Endothelial cell of umbilical vein (primary cell): ENCODE measurements at regions not wholly inside any gene's neighbourhood (a gene's known extent, or its start where the extent isn't known, plus 50 kb on each side); places are given as distances from the start of the nearest gene placed in this dataset.

ENCODE experiments used
- BruUV-seq: library from RNA; stranded (reverse); fragments of 400-500 nt; replicated peaks from 2 replicates; lab custom pipeline; 2021; lab: Mats Ljungman, UMichigan
- CTCF ChIA-PET: fragments of 300-600, 350-600 bp; sonication (Branson Sonifier 250); formaldehyde crosslinking; loops from one replicate; lab custom pipeline; 2021; ENCODE audit warnings: antibody characterized with exemption, inconsistent platforms; lab: Charles Lee
- POLR2A ChIA-PET: fragments of 300-600, 350-600 bp; sonication (Branson Sonifier 250); formaldehyde crosslinking; loops from one replicate; lab custom pipeline; 2021; ENCODE audit warnings: antibody characterized with exemption, inconsistent platforms; lab: Charles Lee
- DNase-seq: peaks from one replicate; pipeline ENCODE4 v3.0.0-alpha.2; 2011; ENCODE audit warnings: low read depth, low spot score
- FAIRE-seq: peaks from 2 replicates; lab custom pipeline; 2011; peaks lifted over from hg19 to GRCh38; lab: Jason Lieb, UNC
- H2AFZ ChIP-seq: 2 replicates; pipeline ENCODE4 v1.6.0; 2012; ENCODE audit warnings: low read depth, low read length, control low read depth, inconsistent platforms
- H3K27ac ChIP-seq: 2 replicates; pipeline ENCODE4 v1.5.1; 2011; ENCODE audit warnings: low read depth, mild to moderate bottlenecking, control low read depth, low read length, moderate library complexity; ENCODE audit not compliant: insufficient read depth
- H3K27me3 ChIP-seq, 2 experiments: 2 replicates each; pipeline versions ENCODE4 v1.6.0 to v1.6.1; 2011; ENCODE audit warnings: low read length in 2 of 2, mixed read lengths in 1 of 2; ENCODE audit not compliant: control insufficient read depth in 2 of 2, insufficient read depth in 2 of 2
- H3K36me3 ChIP-seq, 2 experiments: 2 replicates in 1 of 2; 3 replicates in 1 of 2; pipeline ENCODE4 v1.5.1; 2011; ENCODE audit warnings: low read length in 2 of 2, mild to moderate bottlenecking in 1 of 2, moderate library complexity in 1 of 2; ENCODE audit not compliant: control insufficient read depth in 2 of 2, insufficient read depth in 2 of 2; ENCODE audit errors: extremely low read depth in 1 of 2
- H3K4me1 ChIP-seq: 3 replicates; pipeline ENCODE4 v1.5.1; 2011; ENCODE audit warnings: mild to moderate bottlenecking, low read length; ENCODE audit not compliant: control insufficient read depth, insufficient read depth; ENCODE audit errors: extremely low read depth
- H3K4me2 ChIP-seq: 2 replicates; pipeline ENCODE4 v1.6.1; 2011; ENCODE audit warnings: low read length, control low read depth, mixed read lengths; ENCODE audit not compliant: insufficient read depth
- H3K4me3 ChIP-seq, 3 experiments: fragments of 200-600 bp in 1 of 3; sonication (generic), shearing (Covaris generic) in 1 of 3; replicated peaks in 1 of 3; 2 replicates each; pipeline ENCODE4 v1.5.1; 2011 to 2016; ENCODE audit warnings: control low read depth in 3 of 3, low read length in 3 of 3, mild to moderate bottlenecking in 2 of 3, inconsistent platforms in 1 of 3, low read depth in 1 of 3, moderate library complexity in 1 of 3; ENCODE audit not compliant: insufficient read depth in 1 of 3
- H3K79me2 ChIP-seq: 2 replicates; pipeline ENCODE4 v1.6.0; 2012; ENCODE audit warnings: low read length, inconsistent platforms; ENCODE audit not compliant: control insufficient read depth, insufficient read depth
- H3K9ac ChIP-seq: replicated peaks from 2 replicates; pipeline ENCODE3; 2011; ENCODE audit warnings: low read length, control low read depth; ENCODE audit not compliant: insufficient read depth; ENCODE audit errors: extremely low read depth
- H3K9me1 ChIP-seq: replicated peaks from 3 replicates; pipeline ENCODE4 v1.6.0; 2011; ENCODE audit warnings: mild to moderate bottlenecking, low read length; ENCODE audit not compliant: control insufficient read depth, insufficient read depth; ENCODE audit errors: extremely low read depth
- H3K9me3 ChIP-seq: replicated peaks from 2 replicates; pipeline ENCODE4 v1.5.1; 2012; ENCODE audit warnings: low read length, inconsistent platforms; ENCODE audit not compliant: control insufficient read depth, insufficient read depth
- H4K20me1 ChIP-seq: replicated peaks from 2 replicates; pipeline ENCODE3; 2011; ENCODE audit warnings: mild to moderate bottlenecking, low read length; ENCODE audit not compliant: control insufficient read depth, insufficient read depth; ENCODE audit errors: extremely low read depth
- CTCF ChIP-seq, 2 donors: IDR thresholded peaks; 1 replicate in 1 of 2; 2 replicates in 1 of 2; pipeline ENCODE4 v1.5.1; 2011; ENCODE audit warnings: low read length in 2 of 2, mild to moderate bottlenecking in 2 of 2, moderate library complexity in 2 of 2, control low read depth in 1 of 2, inconsistent platforms in 1 of 2, low read depth in 1 of 2; ENCODE audit not compliant: insufficient read depth in 1 of 2; ENCODE audit errors: extremely low read depth in 1 of 2
- EZH2 ChIP-seq: IDR thresholded peaks from 2 replicates; pipeline ENCODE4 v1.6.1; 2012; ENCODE audit warnings: borderline replicate concordance, low read depth, mild to moderate bottlenecking, moderate library complexity, low read length, inconsistent platforms; ENCODE audit not compliant: severe bottlenecking
- FOS ChIP-seq: IDR thresholded peaks from 2 replicates; pipeline ENCODE4 v1.6.1; 2011; ENCODE audit warnings: mild to moderate bottlenecking, low read length, moderate library complexity, borderline replicate concordance; ENCODE audit not compliant: insufficient read depth
- GATA2 ChIP-seq: IDR thresholded peaks from 2 replicates; pipeline ENCODE4 v1.7.0; 2011; ENCODE audit warnings: low read depth, mild to moderate bottlenecking, moderate library complexity, mixed read lengths, low read length; ENCODE audit not compliant: insufficient read length, insufficient read depth
- JUN ChIP-seq: IDR thresholded peaks from 2 replicates; pipeline ENCODE4 v1.6.1; 2011; ENCODE audit warnings: borderline replicate concordance, low read depth; ENCODE audit not compliant: insufficient read length, insufficient read depth
- MYC ChIP-seq: IDR thresholded peaks from one replicate; pipeline ENCODE4 v1.6.1; 2011; ENCODE audit warnings: mild to moderate bottlenecking, low read depth, low read length
- POLR2A ChIP-seq: IDR thresholded peaks from 2 replicates; pipeline ENCODE4 v1.6.1; 2012; ENCODE audit warnings: low read depth, mild to moderate bottlenecking, control low read depth, low read length
- POLR2AphosphoS5 ChIP-seq: IDR thresholded peaks from 2 replicates; pipeline ENCODE4 v1.6.1; 2012; ENCODE audit warnings: low read depth, mild to moderate bottlenecking, control low read depth, low read length, moderate library complexity; ENCODE audit not compliant: insufficient read depth
- dilution Hi-C: fragments of 300-500 bp; cut with MboI; formaldehyde crosslinking; loops from one replicate; pipeline ENCODE4 v1.15.0; 2019; ENCODE audit warnings: low sequenced_read_pairs; ENCODE audit not compliant: extremely low pct_ligation_motif_present
- intact Hi-C: fragments of 100-400 bp; cut with micrococcal nuclease; formaldehyde crosslinking; loops from one replicate; pipeline ENCODE4 v1.10.0; 2022
- TF ChIP-seq, protein P1 (sequence below): IDR thresholded peaks from 2 replicates; pipeline ENCODE4 v1.6.1; 2011; ENCODE audit not compliant: insufficient read depth, insufficient read length

- TF ChIP-seq GATA2, result no peak
- TF ChIP-seq JUN, result peak; percentile 33
- no peak for TF ChIP-seq MYC
- no peak for TF ChIP-seq FOS
- peaks cover 2 to 4% of the 10 kb centered on the region in 2 experiments for H3K27me3 ChIP-seq
- POLR2A ChIA-PET, result interaction anchor here (0.5 kb wide), 1 partner anchor 1268 kb away, joined by 3 read pairs; no protein-coding TSS in a partner anchor
- DNase-seq, result peak; percentile 53
- H3K9me1 ChIP-seq, result no peaks in the 10 kb centered on the region
- H3K4me1 ChIP-seq, result peaks cover 12% of the 10 kb centered on the region
- CTCF ChIA-PET, result interaction anchor here (0.8 to 1.8 kb wide), 7 partner anchors 9 to 890 kb away, joined by 3 to 6 read pairs (median 3); no protein-coding TSS in a partner anchor
- peak overlapping the region; percentile 27 for H3K27ac ChIP-seq
- H3K9me3 ChIP-seq, result no peaks in the 10 kb centered on the region
- dilution Hi-C loops (no loop called here), intact Hi-C loops (no loop called here)
- no TSS peak for BruUV-seq
- no peak overlapping the region for H3K4me3 ChIP-seq
- no peak overlapping the region for H3K9ac ChIP-seq
- no peak overlapping the region for H2AFZ ChIP-seq
- FAIRE-seq, result peak; percentile 50
- no peaks in the 10 kb centered on the region for H4K20me1 ChIP-seq
- H3K36me3 ChIP-seq, result no peaks in the 10 kb centered on the region
- H3K79me2 ChIP-seq, result no peaks in the 10 kb centered on the region
- no peak overlapping the region for H3K4me2 ChIP-seq
These were observed 305.3 kb upstream of the DDHD1 start for GRCh38 chr14:53458368-53458814.

DNA sequence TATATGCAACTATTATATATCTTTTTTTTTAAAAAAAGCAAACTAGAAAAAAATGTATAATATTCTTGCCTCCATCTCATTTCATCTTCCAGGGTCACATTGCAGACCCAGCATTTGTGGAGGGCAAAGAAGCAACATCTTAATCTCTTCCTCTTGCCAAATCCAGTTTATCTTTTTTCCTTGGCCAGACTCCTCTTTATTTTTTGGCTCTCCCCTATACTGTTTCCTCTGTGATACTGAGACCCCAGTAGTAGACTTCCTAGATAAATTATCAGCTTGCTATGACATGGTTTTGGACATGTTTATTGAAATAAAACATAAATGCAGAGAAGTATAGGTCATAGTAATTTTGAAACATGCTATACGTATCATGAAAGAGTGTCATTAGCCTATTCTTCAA lies 303.8 kb upstream of the DDHD1 start:
- intact Hi-C loops, result no loop called here

More for the DNA sequence above, 303.8 kb upstream of the DDHD1 start:
- TF ChIP-seq MYC (no peak), GATA2 (no peak), CTCF (IDR thresholded peaks at IDR 0.05; ENCODE audit: extremely low read depth in 1 of 2, insufficient read depth in 1 of 2, low read depth in 1 of 2, low read length in 2 of 2) (no peak), POLR2AphosphoS5 (no peak), EZH2 (no peak), FOS (no peak), JUN (no peak), POLR2A (no peak)
- TF ChIP-seq, protein P1, sequence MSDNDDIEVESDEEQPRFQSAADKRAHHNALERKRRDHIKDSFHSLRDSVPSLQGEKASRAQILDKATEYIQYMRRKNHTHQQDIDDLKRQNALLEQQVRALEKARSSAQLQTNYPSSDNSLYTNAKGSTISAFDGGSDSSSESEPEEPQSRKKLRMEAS, result no peak
- DNase-seq (no peak), FAIRE-seq (no peak)
- POLR2A ChIA-PET, result no interaction called here
- Histone ChIP-seq H4K20me1 (no peaks in the 10 kb centered on the region), H3K9ac (no peak overlapping the region), H3K27me3 (no peaks in the 10 kb centered on the region), H3K4me1 (peaks cover 12% of the 10 kb centered on the region), H3K36me3 (no peaks in the 10 kb centered on the region), H3K79me2 (no peaks in the 10 kb centered on the region), H3K9me1 (no peaks in the 10 kb centered on the region), H3K9me3 (no peaks in the 10 kb centered on the region), H3K4me2 (no peak overlapping the region), H3K4me3 (no peak overlapping the region), H2AFZ (no peak overlapping the region), H3K27ac (no peak overlapping the region)
- CTCF ChIA-PET, result interaction anchor here (1.4 kb wide), 1 partner anchor 872 kb away, joined by 3 read pairs; no protein-coding TSS in a partner anchor
- no TSS peak for BruUV-seq
- dilution Hi-C loops, result no loop called here
